Aorta (tissue), 5 donors: ENCODE measurements at regions not wholly inside any gene's neighbourhood (a gene's known extent, or its start where the extent isn't known, plus 50 kb on each side); places are given as distances from the start of the nearest gene placed in this dataset.
A peak's percentile ranks its signal among the peaks of the same experiment; 100 is the strongest.

Experiments used
- ATAC-seq: fragments of 200-7000 bp; cut with Tn5 transposase; one replicate; pipeline ENCODE4 v1.9.1; 2022; ENCODE audit warnings: moderate library complexity; ENCODE audit not compliant: low FRiP score
- DNase-seq, 2 donors: peaks; one replicate each; pipeline ENCODE4 v3.0.0-alpha.2; 2020
- H3K27ac ChIP-seq, 2 donors: one replicate each; pipeline ENCODE4 v1.5.1; 2013; ENCODE audit warnings: low read length in 2 of 2, mild to moderate bottlenecking in 2 of 2, moderate library complexity in 2 of 2, control low read depth in 1 of 2, inconsistent platforms in 1 of 2, low read depth in 1 of 2
- H3K27me3 ChIP-seq, 2 donors: one replicate each; pipeline ENCODE4 v1.6.1; 2013; ENCODE audit warnings: control low read depth in 1 of 2, low read length in 1 of 2, mild to moderate bottlenecking in 1 of 2, moderate library complexity in 1 of 2; ENCODE audit not compliant: insufficient read depth in 2 of 2, control insufficient read depth in 1 of 2
- H3K36me3 ChIP-seq, 2 donors: one replicate each; pipeline ENCODE4 v1.6.1; 2013; ENCODE audit warnings: control low read depth in 1 of 2, low read length in 1 of 2, mild to moderate bottlenecking in 1 of 2; ENCODE audit not compliant: insufficient read depth in 2 of 2, control insufficient read depth in 1 of 2
- H3K4me1 ChIP-seq, 2 donors: one replicate each; pipeline ENCODE4 v1.6.1; 2013; ENCODE audit warnings: low read length in 2 of 2, control low read depth in 1 of 2, mild to moderate bottlenecking in 1 of 2, moderate library complexity in 1 of 2; ENCODE audit not compliant: insufficient read depth in 2 of 2, control insufficient read depth in 1 of 2
- H3K4me3 ChIP-seq, 2 donors: one replicate each; pipeline ENCODE4 v1.5.1; 2013; ENCODE audit warnings: low read length in 2 of 2, control low read depth in 1 of 2, mild to moderate bottlenecking in 1 of 2
- H3K9me3 ChIP-seq: one replicate; pipeline ENCODE4 v1.6.1; 2013; ENCODE audit warnings: mild to moderate bottlenecking, low read length; ENCODE audit not compliant: control insufficient read depth
- WGBS, 2 donors: extraction: QIAGEN DNeasy Blood & Tissue Kit; methylation state at CpG; one replicate each; pipeline ENCODE4 v1.1.7; 2013; 5-methylcytosine and 5-hydroxymethylcytosine counted together
- intact Hi-C, 2 donors: fragments of 100-400 bp; cut with DNase I; formaldehyde crosslinking; loops; one replicate each; pipeline versions ENCODE4 v1.14.2 to v1.15.0; 2022
- donor health status: healthy with polysubstance abuse.
- donor health status: Bipolar disorder and iron deficiency.
- donor health status: DM: no; HTN: no; CAD: no.
- donor health status: DM: no; HTN: no; CAD: no.
- donor health status: DM: yes; HTN: yes; CAD: no.

- intact Hi-C loops: no loop called here
- no peak overlapping the region for H3K27ac ChIP-seq
- H3K27me3 ChIP-seq: no peaks in the 10 kb centered on the region
- WGBS, 2 donors: 83% methylated on average over 1 of the region's 1 CpG; no CpG with 5 or more reads in 1 of the 2 donors
- no peak overlapping the region for H3K4me3 ChIP-seq
- ATAC-seq: no peak
- no peak for DNase-seq
- H3K4me1 ChIP-seq: no peaks in the 10 kb centered on the region
- no peaks in the 10 kb centered on the region for H3K36me3 ChIP-seq
- H3K9me3 ChIP-seq: peaks cover 4% of the 10 kb centered on the region
These were observed 513.6 kb downstream of the BCL11B start for GRCh38 chr14:98758440-98758839.

GRCh38 chr14:98761993-98762392 is 510.0 kb downstream of the BCL11B start:
- Histone ChIP-seq H3K36me3 (no peaks in the 10 kb centered on the region), H3K4me1 (no peaks in the 10 kb centered on the region), H3K4me3 (no peak overlapping the region), H3K27me3 (no peaks in the 10 kb centered on the region), H3K27ac (no peak overlapping the region), H3K9me3 (peaks cover 2% of the 10 kb centered on the region)
- ATAC-seq (no peak), DNase-seq (no peak)
- intact Hi-C loops: no loop called here
- WGBS, 2 donors: 79 to 82% methylated on average over 1 of the region's 1 CpG

- intact Hi-C loops: no loop called here
- no peaks in the 10 kb centered on the region for H3K27me3 ChIP-seq
- DNase-seq: no peak
- 36 to 40% methylated on average over 4 of the region's 4 CpGs for WGBS, 2 donors
- no peak overlapping the region for H3K27ac ChIP-seq
- H3K36me3 ChIP-seq: no peaks in the 10 kb centered on the region
- peak; percentile 72 for ATAC-seq
- H3K9me3 ChIP-seq: no peaks in the 10 kb centered on the region
- H3K4me1 ChIP-seq: no peaks in the 10 kb centered on the region
- no peak overlapping the region for H3K4me3 ChIP-seq
These were observed 505.2 kb downstream of the BCL11B start for GRCh38 chr14:98766818-98767217.

- intact Hi-C loops: no loop called here
- H3K9me3 ChIP-seq: no peaks in the 10 kb centered on the region
- no peak for ATAC-seq
- no peak overlapping the region for H3K4me3 ChIP-seq
- no peak overlapping the region for H3K27ac ChIP-seq
- DNase-seq: no peak
- H3K27me3 ChIP-seq: no peaks in the 10 kb centered on the region
- no peaks in the 10 kb centered on the region for H3K36me3 ChIP-seq
- no peaks in the 10 kb centered on the region for H3K4me1 ChIP-seq
- WGBS, 2 donors: 63 to 69% methylated on average over 10 of the region's 10 CpGs
These were observed 502.7 kb downstream of the BCL11B start for GRCh38 chr14:98769326-98769725.

GRCh38 chr14:98770151-98770550 is 501.8 kb downstream of the BCL11B start:
- intact Hi-C loops: no loop called here
- Histone ChIP-seq H3K4me1 (no peaks in the 10 kb centered on the region), H3K4me3 (no peak overlapping the region), H3K27ac (no peak overlapping the region), H3K27me3 (no peaks in the 10 kb centered on the region), H3K36me3 (no peaks in the 10 kb centered on the region), H3K9me3 (no peaks in the 10 kb centered on the region)
- DNase-seq (no peak), ATAC-seq (no peak)
- 93% methylated on average over 3 of the region's 3 CpGs for WGBS, 2 donors

GRCh38 chr14:98773814-98774213 is 498.2 kb downstream of the BCL11B start:
- intact Hi-C loops: no loop called here
- Histone ChIP-seq H3K4me1 (no peaks in the 10 kb centered on the region), H3K27ac (no peak overlapping the region), H3K27me3 (no peaks in the 10 kb centered on the region), H3K36me3 (no peaks in the 10 kb centered on the region), H3K9me3 (no peaks in the 10 kb centered on the region), H3K4me3 (no peak overlapping the region)
- DNase-seq (no peak), ATAC-seq (peak; percentile 59)
- WGBS, 2 donors: 76 to 77% methylated on average over 5 of the region's 5 CpGs

GRCh38 chr14:98775892-98776291 is 496.1 kb downstream of the BCL11B start:
- WGBS, 2 donors: 67% methylated on average over 2 of the region's 2 CpGs
- no peaks in the 10 kb centered on the region for H3K9me3 ChIP-seq
- intact Hi-C loops: no loop called here
- no peaks in the 10 kb centered on the region for H3K4me1 ChIP-seq
- no peak overlapping the region for H3K4me3 ChIP-seq
- no peak for ATAC-seq
- H3K36me3 ChIP-seq: no peaks in the 10 kb centered on the region
- no peaks in the 10 kb centered on the region for H3K27me3 ChIP-seq
- no peak overlapping the region for H3K27ac ChIP-seq
- DNase-seq: no peak

GRCh38 chr14:98782062-98782461 is 489.9 kb downstream of the BCL11B start:
- Histone ChIP-seq H3K4me3 (no peak overlapping the region), H3K36me3 (no peaks in the 10 kb centered on the region), H3K27ac (no peak overlapping the region), H3K9me3 (no peaks in the 10 kb centered on the region), H3K4me1 (no peaks in the 10 kb centered on the region), H3K27me3 (no peaks in the 10 kb centered on the region)
- 67 to 68% methylated on average over 5 of the region's 5 CpGs for WGBS, 2 donors
- ATAC-seq (no peak), DNase-seq (no peak)
- intact Hi-C loops: no loop called here

- DNase-seq (no peak), ATAC-seq (no peak)
- H3K27ac ChIP-seq: no peak overlapping the region
- 50 to 64% methylated on average over 6 of the region's 6 CpGs for WGBS, 2 donors
- no peak overlapping the region for H3K4me3 ChIP-seq
- no peaks in the 10 kb centered on the region for H3K9me3 ChIP-seq
- H3K36me3 ChIP-seq: no peaks in the 10 kb centered on the region
- H3K27me3 ChIP-seq: no peaks in the 10 kb centered on the region
- intact Hi-C loops: no loop called here
- H3K4me1 ChIP-seq: no peaks in the 10 kb centered on the region
These were observed 486.4 kb downstream of the BCL11B start for GRCh38 chr14:98785578-98785977.
